ENCODE measurements at regions not wholly inside any gene's neighbourhood (a gene's known extent, or its start where the extent isn't known, plus 50 kb on each side); places are given as distances from the start of the nearest gene placed in this dataset.
A peak's percentile ranks its signal among the peaks of the same experiment; 100 is the strongest.
"Not testable (repeated sequence)": the region's sequence is repeated elsewhere in the genome, so short reads cannot be mapped to it uniquely, and the experiment has no call there.

DNA sequence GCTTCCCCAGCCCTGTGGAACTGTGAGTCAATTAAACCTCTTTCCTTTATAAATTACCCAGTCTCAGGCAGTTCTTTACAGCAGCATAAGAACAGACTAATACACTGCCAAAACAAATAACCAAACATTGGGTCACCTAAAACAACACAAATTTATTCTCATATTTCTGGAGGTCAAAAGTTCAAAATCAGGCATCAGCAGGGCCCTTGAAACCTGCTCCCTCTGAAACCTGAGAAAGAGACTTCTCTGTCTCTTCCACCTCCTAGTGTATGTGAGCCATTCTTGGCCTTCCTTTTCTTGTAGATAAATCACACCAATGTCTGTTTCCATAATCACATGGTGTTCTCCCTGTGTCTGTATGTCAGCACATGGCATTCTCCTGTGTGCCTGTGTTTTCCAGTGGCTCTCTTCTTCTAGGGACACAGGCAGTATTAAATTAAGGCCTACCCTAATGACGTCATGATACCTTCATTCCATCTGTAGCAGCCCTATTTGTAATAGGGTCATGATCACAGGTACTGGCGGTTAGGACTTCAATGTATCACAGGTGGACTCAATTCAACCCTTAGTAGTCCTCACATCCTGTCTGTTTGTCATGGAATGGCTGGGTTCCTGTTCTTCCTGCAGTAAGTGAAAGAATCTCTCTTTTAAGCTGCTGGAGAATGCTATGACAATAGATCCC lies 147.3 kb upstream of the CLNK start:
- Histone ChIP-seq H3K79me2 (ENCODE audit: control insufficient read depth, insufficient read depth, low read length) (no peaks in the 10 kb centered on the region), H3K36me3 (ENCODE audit: control insufficient read depth, insufficient read depth, low read length) (no peaks in the 10 kb centered on the region), H3K56ac (ENCODE audit: low read length) (no peak overlapping the region), H4K8ac (ENCODE audit: low read depth, low read length) (no peak overlapping the region), H3K18ac (ENCODE audit: low read length) (no peak overlapping the region), H3K27me3 (ENCODE audit: insufficient read depth, low read length, poor library complexity) (no peaks in the 10 kb centered on the region), H3K23ac (ENCODE audit: low read length) (no peak overlapping the region), H3K79me1 (ENCODE audit: low read length) (no peaks in the 10 kb centered on the region), H3K4me1 (ENCODE audit: control insufficient read depth, low read depth, low read length) (peaks cover 2% of the 10 kb centered on the region), H3K4ac (ENCODE audit: low read depth, low read length) (no peak overlapping the region), H2BK5ac (ENCODE audit: low read length) (no peak overlapping the region), H2AK5ac (ENCODE audit: low read length) (peak overlapping the region; percentile 3), H2BK15ac (replicated peaks; ENCODE audit: low read depth) (no peak overlapping the region), H4K5ac (ENCODE audit: low read length) (no peak overlapping the region), H3K9ac (ENCODE audit: low read length) (no peak overlapping the region), H3K4me3 (ENCODE audit: low read length) (no peak overlapping the region), H2BK120ac (ENCODE audit: low read depth, low read length) (no peak overlapping the region), H3K27ac (ENCODE audit: low read depth, low read length) (no peak overlapping the region), H3K4me2 (ENCODE audit: low read length) (no peak overlapping the region)
- DNase-seq, result no peak
- no CpG with 5 or more reads among the region's 2 CpGs for WGBS (ENCODE audit: extremely low coverage, insufficient coverage, low lambda C conversion rate)

DNA sequence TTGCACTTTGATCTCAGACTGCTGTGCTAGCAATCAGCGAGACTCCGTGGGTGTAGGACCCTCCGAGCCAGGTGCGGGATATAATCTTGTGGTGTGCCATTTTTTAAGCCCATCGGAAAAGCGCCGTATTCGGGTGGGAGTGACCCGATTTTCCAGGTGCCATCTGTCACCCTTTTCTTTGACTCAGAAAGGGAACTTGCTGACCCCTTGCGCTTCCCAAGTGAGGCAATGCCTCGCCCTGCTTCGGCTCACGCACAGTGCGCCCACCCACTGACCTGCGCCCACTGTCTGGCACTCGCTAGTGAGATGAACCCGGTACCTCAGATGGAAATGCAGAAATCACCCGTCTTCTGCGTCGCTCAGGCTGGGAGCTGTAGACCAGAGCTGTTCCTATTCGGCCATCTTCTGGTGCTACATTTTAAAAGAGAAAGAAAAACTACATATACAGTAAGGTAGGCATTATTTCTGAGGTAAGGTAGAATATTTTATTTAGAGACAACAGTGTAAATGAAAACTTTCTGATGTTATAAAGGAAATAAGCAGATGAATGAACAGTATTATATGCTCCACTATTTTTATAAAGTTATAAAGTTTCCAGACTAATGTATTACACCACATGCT lies 144.5 kb upstream of the CLNK start:
- not testable (repeated sequence) for H2BK120ac ChIP-seq (ENCODE audit: low read depth, low read length); H3K9ac ChIP-seq (ENCODE audit: low read length); H3K56ac ChIP-seq (ENCODE audit: low read length); H3K4ac ChIP-seq (ENCODE audit: low read depth, low read length); H3K36me3 ChIP-seq (ENCODE audit: control insufficient read depth, insufficient read depth, low read length); H4K5ac ChIP-seq (ENCODE audit: low read length); H3K79me2 ChIP-seq (ENCODE audit: control insufficient read depth, insufficient read depth, low read length); H3K23ac ChIP-seq (ENCODE audit: low read length); H3K18ac ChIP-seq (ENCODE audit: low read length); H3K27me3 ChIP-seq (ENCODE audit: insufficient read depth, low read length, poor library complexity); H2BK15ac ChIP-seq (replicated peaks; ENCODE audit: low read depth); H3K27ac ChIP-seq (ENCODE audit: low read depth, low read length); H3K4me2 ChIP-seq (ENCODE audit: low read length); H2BK5ac ChIP-seq (ENCODE audit: low read length); DNase-seq; H3K4me3 ChIP-seq (ENCODE audit: low read length); H3K79me1 ChIP-seq (ENCODE audit: low read length); H2AK5ac ChIP-seq (ENCODE audit: low read length); H3K4me1 ChIP-seq (ENCODE audit: control insufficient read depth, low read depth, low read length); H4K8ac ChIP-seq (ENCODE audit: low read depth, low read length)
- WGBS (ENCODE audit: extremely low coverage, insufficient coverage, low lambda C conversion rate), result no CpG with 5 or more reads among the region's 21 CpGs

- WGBS (ENCODE audit: extremely low coverage, insufficient coverage, low lambda C conversion rate), result no CpG with 5 or more reads among the region's 3 CpGs
- Histone ChIP-seq H3K4me2 (ENCODE audit: low read length) (no peak overlapping the region), H4K5ac (ENCODE audit: low read length) (no peak overlapping the region), H2BK5ac (ENCODE audit: low read length) (no peak overlapping the region), H2AK5ac (ENCODE audit: low read length) (no peak overlapping the region), H3K79me2 (ENCODE audit: control insufficient read depth, insufficient read depth, low read length) (no peaks in the 10 kb centered on the region), H2BK120ac (ENCODE audit: low read depth, low read length) (no peak overlapping the region), H4K8ac (ENCODE audit: low read depth, low read length) (no peak overlapping the region), H3K27ac (ENCODE audit: low read depth, low read length) (no peak overlapping the region), H2BK15ac (replicated peaks; ENCODE audit: low read depth) (no peak overlapping the region), H3K9ac (ENCODE audit: low read length) (no peak overlapping the region), H3K4ac (ENCODE audit: low read depth, low read length) (no peak overlapping the region), H3K27me3 (ENCODE audit: insufficient read depth, low read length, poor library complexity) (no peaks in the 10 kb centered on the region), H3K56ac (ENCODE audit: low read length) (no peak overlapping the region), H3K36me3 (ENCODE audit: control insufficient read depth, insufficient read depth, low read length) (no peaks in the 10 kb centered on the region), H3K4me1 (ENCODE audit: control insufficient read depth, low read depth, low read length) (no peaks in the 10 kb centered on the region), H3K23ac (ENCODE audit: low read length) (no peak overlapping the region), H3K4me3 (ENCODE audit: low read length) (no peak overlapping the region), H3K18ac (ENCODE audit: low read length) (no peak overlapping the region), H3K79me1 (ENCODE audit: low read length) (no peaks in the 10 kb centered on the region)
- DNase-seq, result no peak
These were observed 137.3 kb upstream of the CLNK start for GRCh38 chr4:10821826-10822225.

DNA sequence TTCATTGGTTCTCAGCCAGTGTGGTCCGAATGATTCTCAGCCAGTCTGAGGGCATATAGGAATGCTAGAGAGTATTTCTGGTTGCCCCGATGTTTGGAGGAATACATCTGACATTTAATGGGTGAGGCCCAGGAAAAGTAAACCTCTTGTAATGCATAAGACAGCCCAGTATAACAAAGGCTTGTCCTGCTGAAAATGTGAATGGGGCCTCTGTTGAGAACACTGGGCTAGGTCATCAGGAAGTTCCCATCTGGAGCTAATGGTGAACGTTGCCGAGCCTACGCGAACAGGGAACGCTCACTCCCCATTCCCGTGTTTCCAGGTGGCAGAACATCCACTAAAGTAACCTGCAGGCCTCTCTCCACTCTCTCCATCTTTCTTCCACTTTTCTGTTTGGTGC lies 132.0 kb upstream of the CLNK start:
- Histone ChIP-seq H3K27me3 (ENCODE audit: insufficient read depth, low read length, poor library complexity) (no peaks in the 10 kb centered on the region), H4K5ac (ENCODE audit: low read length) (no peak overlapping the region), H2AK5ac (ENCODE audit: low read length) (no peak overlapping the region), H3K27ac (ENCODE audit: low read depth, low read length) (no peak overlapping the region), H4K8ac (ENCODE audit: low read depth, low read length) (no peak overlapping the region), H3K79me2 (ENCODE audit: control insufficient read depth, insufficient read depth, low read length) (no peaks in the 10 kb centered on the region), H3K18ac (ENCODE audit: low read length) (no peak overlapping the region), H3K56ac (ENCODE audit: low read length) (no peak overlapping the region), H3K79me1 (ENCODE audit: low read length) (no peaks in the 10 kb centered on the region), H3K9ac (ENCODE audit: low read length) (no peak overlapping the region), H3K4me1 (ENCODE audit: control insufficient read depth, low read depth, low read length) (no peaks in the 10 kb centered on the region), H3K4ac (ENCODE audit: low read depth, low read length) (no peak overlapping the region), H3K4me3 (ENCODE audit: low read length) (no peak overlapping the region), H3K36me3 (ENCODE audit: control insufficient read depth, insufficient read depth, low read length) (no peaks in the 10 kb centered on the region), H3K23ac (ENCODE audit: low read length) (no peak overlapping the region), H2BK5ac (ENCODE audit: low read length) (no peak overlapping the region), H3K4me2 (ENCODE audit: low read length) (no peak overlapping the region), H2BK120ac (ENCODE audit: low read depth, low read length) (no peak overlapping the region), H2BK15ac (replicated peaks; ENCODE audit: low read depth) (no peak overlapping the region)
- DNase-seq, result no peak
- WGBS (ENCODE audit: extremely low coverage, insufficient coverage, low lambda C conversion rate), result no CpG with 5 or more reads among the region's 8 CpGs

DNA sequence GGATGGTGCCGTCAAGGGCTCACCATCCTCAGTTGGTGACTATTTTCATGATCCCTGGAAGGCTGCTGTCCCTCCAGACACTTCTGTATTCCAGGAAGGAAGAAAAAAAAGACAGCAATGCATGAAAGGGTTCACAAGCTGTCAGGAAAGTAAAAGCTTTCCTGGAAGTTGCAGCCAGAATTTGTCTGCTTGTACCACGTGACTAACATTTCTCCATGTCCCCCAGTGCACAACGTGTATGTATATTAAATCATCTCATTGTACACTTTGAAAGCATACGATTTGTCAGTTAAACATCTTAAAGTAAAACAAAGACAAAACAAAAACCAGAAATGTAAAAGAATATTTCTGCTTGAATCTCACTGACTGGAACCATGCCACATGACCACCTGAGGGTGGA lies 127.4 kb upstream of the CLNK start:
- Histone ChIP-seq H3K27ac (ENCODE audit: low read depth, low read length) (no peak overlapping the region), H2BK120ac (ENCODE audit: low read depth, low read length) (no peak overlapping the region), H3K18ac (ENCODE audit: low read length) (no peak overlapping the region), H3K4me3 (ENCODE audit: low read length) (no peak overlapping the region), H3K56ac (ENCODE audit: low read length) (no peak overlapping the region), H3K4me2 (ENCODE audit: low read length) (no peak overlapping the region), H3K79me2 (ENCODE audit: control insufficient read depth, insufficient read depth, low read length) (no peaks in the 10 kb centered on the region), H2BK15ac (replicated peaks; ENCODE audit: low read depth) (no peak overlapping the region), H3K4ac (ENCODE audit: low read depth, low read length) (no peak overlapping the region), H3K79me1 (ENCODE audit: low read length) (no peaks in the 10 kb centered on the region), H3K27me3 (ENCODE audit: insufficient read depth, low read length, poor library complexity) (no peaks in the 10 kb centered on the region), H3K23ac (ENCODE audit: low read length) (no peak overlapping the region), H4K8ac (ENCODE audit: low read depth, low read length) (no peak overlapping the region), H2BK5ac (ENCODE audit: low read length) (no peak overlapping the region), H3K36me3 (ENCODE audit: control insufficient read depth, insufficient read depth, low read length) (no peaks in the 10 kb centered on the region), H2AK5ac (ENCODE audit: low read length) (no peak overlapping the region), H3K4me1 (ENCODE audit: control insufficient read depth, low read depth, low read length) (no peaks in the 10 kb centered on the region), H3K9ac (ENCODE audit: low read length) (no peak overlapping the region), H4K5ac (ENCODE audit: low read length) (no peak overlapping the region)
- no peak for DNase-seq
- no CpG with 5 or more reads among the region's 4 CpGs for WGBS (ENCODE audit: extremely low coverage, insufficient coverage, low lambda C conversion rate)

GRCh38 chr4:10810411-10810810 lies 125.8 kb upstream of the CLNK start:
- Histone ChIP-seq H3K9ac (ENCODE audit: low read length) (no peak overlapping the region), H3K4me2 (ENCODE audit: low read length) (no peak overlapping the region), H3K4ac (ENCODE audit: low read depth, low read length) (no peak overlapping the region), H3K56ac (ENCODE audit: low read length) (no peak overlapping the region), H3K18ac (ENCODE audit: low read length) (no peak overlapping the region), H4K8ac (ENCODE audit: low read depth, low read length) (no peak overlapping the region), H3K79me1 (ENCODE audit: low read length) (no peaks in the 10 kb centered on the region), H3K4me1 (ENCODE audit: control insufficient read depth, low read depth, low read length) (no peaks in the 10 kb centered on the region), H2BK15ac (replicated peaks; ENCODE audit: low read depth) (no peak overlapping the region), H3K23ac (ENCODE audit: low read length) (no peak overlapping the region), H3K79me2 (ENCODE audit: control insufficient read depth, insufficient read depth, low read length) (no peaks in the 10 kb centered on the region), H4K5ac (ENCODE audit: low read length) (no peak overlapping the region), H3K27me3 (ENCODE audit: insufficient read depth, low read length, poor library complexity) (no peaks in the 10 kb centered on the region), H3K27ac (ENCODE audit: low read depth, low read length) (no peak overlapping the region), H3K4me3 (ENCODE audit: low read length) (no peak overlapping the region), H3K36me3 (ENCODE audit: control insufficient read depth, insufficient read depth, low read length) (no peaks in the 10 kb centered on the region), H2BK120ac (ENCODE audit: low read depth, low read length) (no peak overlapping the region), H2BK5ac (ENCODE audit: low read length) (no peak overlapping the region), H2AK5ac (ENCODE audit: low read length) (no peak overlapping the region)
- no CpG with 5 or more reads among the region's 7 CpGs for WGBS (ENCODE audit: extremely low coverage, insufficient coverage, low lambda C conversion rate)
- peak; percentile 33 for DNase-seq

Measured in mesendoderm (in vitro differentiated cells).